ENCODE measurements at regions not wholly inside any gene's neighbourhood (a gene's known extent, or its start where the extent isn't known, plus 50 kb on each side); places are given as distances from the start of the nearest gene placed in this dataset.

DNA sequence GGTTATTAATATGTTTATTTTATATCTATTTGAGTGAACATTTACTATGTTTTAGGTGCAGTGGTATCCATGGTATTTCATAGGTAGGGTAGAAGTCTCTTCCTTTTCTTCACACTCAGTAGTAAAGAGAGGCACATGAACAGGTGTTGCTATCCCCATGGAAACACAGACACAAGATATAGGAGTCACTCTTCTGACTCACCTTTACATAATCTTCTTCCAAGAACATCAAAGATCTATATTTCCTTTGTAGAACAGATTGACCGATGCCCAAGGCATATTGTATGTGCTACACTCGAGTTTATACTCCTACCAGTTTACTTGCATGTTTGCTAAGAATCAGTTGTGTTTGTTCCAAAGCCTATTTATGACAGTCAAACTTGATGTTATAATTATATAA lies 1997.4 kb downstream of the C4orf33 start:
- Histone ChIP-seq H3K4me2 (ENCODE audit: extremely low read depth, insufficient read depth, low read length) (no peak overlapping the region), H3K4me1 (ENCODE audit: control insufficient read depth, extremely low read depth, insufficient read depth, low read length) (no peaks in the 10 kb centered on the region), H3K27me3 (ENCODE audit: control insufficient read depth, insufficient read depth, low read length) (no peaks in the 10 kb centered on the region), H3K4me3 (replicated peaks in 1 of 4; ENCODE audit: control extremely low read depth in 1 of 4, insufficient read depth in 1 of 4, low read depth in 3 of 4, low read length in 4 of 4) (no peak overlapping the region), H2AFZ (ENCODE audit: low read length) (no peak overlapping the region), H3K9me3 (ENCODE audit: control insufficient read depth, insufficient read depth, low read depth, low read length) (no peaks in the 10 kb centered on the region), H3K9ac (ENCODE audit: insufficient read depth, low read length) (no peak overlapping the region), H3K79me2 (ENCODE audit: control insufficient read depth, insufficient read depth, low read length) (no peaks in the 10 kb centered on the region), H3K36me3 (ENCODE audit: control insufficient read depth, insufficient read depth, low read length) (no peaks in the 10 kb centered on the region), H3K27ac (ENCODE audit: insufficient read depth, low read length) (no peak overlapping the region), H4K20me1 (ENCODE audit: control insufficient read depth, extremely low read depth, insufficient read depth, low read length) (no peaks in the 10 kb centered on the region)
- no peak for DNase-seq (ENCODE audit: low read depth in 2 of 2)
- TF ChIP-seq CTCF (conservative IDR thresholded peaks at IDR 0.05 in 1 of 2, IDR thresholded peaks at IDR 0.05 in 1 of 2; ENCODE audit: low read depth in 1 of 2, low read length in 2 of 2), result no peak
- no peak for TF ChIP-seq EZH2 (IDR thresholded peaks at IDR 0.05; ENCODE audit: low read length, missing control alignments)

DNA sequence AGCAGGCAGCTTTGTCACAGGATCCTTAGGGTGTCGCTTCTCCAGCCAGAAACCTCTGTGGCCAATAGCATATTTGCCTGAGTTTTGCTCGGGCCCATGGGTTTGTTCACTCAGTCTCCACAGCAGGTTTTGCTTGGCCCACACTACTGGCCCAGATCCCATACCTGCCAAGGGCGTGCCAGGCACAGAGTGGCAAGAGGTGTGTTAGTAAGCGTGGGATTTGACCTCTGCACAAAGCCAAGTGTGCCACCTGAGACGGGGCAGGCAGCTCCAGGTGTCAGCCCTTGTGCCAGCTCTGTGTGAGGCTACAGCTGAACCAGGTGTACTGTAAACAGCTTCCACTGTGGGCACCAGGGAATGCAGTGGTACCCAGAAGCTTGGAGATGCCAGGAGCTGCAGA lies 2003.0 kb downstream of the C4orf33 start:
- no peaks in the 10 kb centered on the region for H3K27me3 ChIP-seq (ENCODE audit: control insufficient read depth, insufficient read depth, low read length)
- no peaks in the 10 kb centered on the region for H3K79me2 ChIP-seq (ENCODE audit: control insufficient read depth, insufficient read depth, low read length)
- no peak overlapping the region for H3K4me2 ChIP-seq (ENCODE audit: extremely low read depth, insufficient read depth, low read length)
- TF ChIP-seq EZH2 (IDR thresholded peaks at IDR 0.05; ENCODE audit: low read length, missing control alignments) (no peak), CTCF (conservative IDR thresholded peaks at IDR 0.05 in 1 of 2, IDR thresholded peaks at IDR 0.05 in 1 of 2; ENCODE audit: low read depth in 1 of 2, low read length in 2 of 2) (no peak)
- H3K27ac ChIP-seq (ENCODE audit: insufficient read depth, low read length), result no peak overlapping the region
- H4K20me1 ChIP-seq (ENCODE audit: control insufficient read depth, extremely low read depth, insufficient read depth, low read length), result no peaks in the 10 kb centered on the region
- H3K36me3 ChIP-seq (ENCODE audit: control insufficient read depth, insufficient read depth, low read length), result no peaks in the 10 kb centered on the region
- H3K9ac ChIP-seq (ENCODE audit: insufficient read depth, low read length), result no peak overlapping the region
- no peak overlapping the region for H3K4me3 ChIP-seq (replicated peaks in 1 of 4; ENCODE audit: control extremely low read depth in 1 of 4, insufficient read depth in 1 of 4, low read depth in 3 of 4, low read length in 4 of 4)
- no peak for DNase-seq (ENCODE audit: low read depth in 2 of 2)
- no peaks in the 10 kb centered on the region for H3K9me3 ChIP-seq (ENCODE audit: control insufficient read depth, insufficient read depth, low read depth, low read length)
- no peaks in the 10 kb centered on the region for H3K4me1 ChIP-seq (ENCODE audit: control insufficient read depth, extremely low read depth, insufficient read depth, low read length)
- no peak overlapping the region for H2AFZ ChIP-seq (ENCODE audit: low read length)

DNA sequence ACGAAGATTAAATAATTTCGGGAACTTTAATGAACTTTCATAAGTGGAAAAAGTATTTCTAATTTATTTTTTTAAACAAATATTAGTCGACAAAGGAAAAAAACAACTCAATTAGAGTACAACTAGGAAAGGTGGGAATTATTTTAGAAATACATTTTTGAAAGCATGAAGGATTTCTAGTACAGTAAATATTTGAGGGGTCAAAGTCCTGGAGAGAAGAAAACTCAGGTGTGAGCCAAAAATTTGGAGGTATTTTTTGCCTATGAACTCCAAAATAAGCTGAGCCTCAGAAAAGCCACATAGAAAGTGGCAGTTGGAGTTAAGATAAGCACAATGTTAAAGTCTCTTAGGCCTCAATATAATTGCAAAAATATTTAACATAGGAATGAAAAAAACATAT lies 2017.3 kb downstream of the C4orf33 start:
- TF ChIP-seq EZH2 (IDR thresholded peaks at IDR 0.05; ENCODE audit: low read length, missing control alignments) (no peak), CTCF (conservative IDR thresholded peaks at IDR 0.05 in 1 of 2, IDR thresholded peaks at IDR 0.05 in 1 of 2; ENCODE audit: low read depth in 1 of 2, low read length in 2 of 2) (no peak)
- Histone ChIP-seq H4K20me1 (ENCODE audit: control insufficient read depth, extremely low read depth, insufficient read depth, low read length) (no peaks in the 10 kb centered on the region), H3K4me1 (ENCODE audit: control insufficient read depth, extremely low read depth, insufficient read depth, low read length) (no peaks in the 10 kb centered on the region)

More for the DNA sequence above, 2017.3 kb downstream of the C4orf33 start:
- DNase-seq (ENCODE audit: low read depth in 2 of 2), result no peak
- H3K36me3 ChIP-seq (ENCODE audit: control insufficient read depth, insufficient read depth, low read length), result no peaks in the 10 kb centered on the region
- H3K9ac ChIP-seq (ENCODE audit: insufficient read depth, low read length), result no peak overlapping the region
- H3K9me3 ChIP-seq (ENCODE audit: control insufficient read depth, insufficient read depth, low read depth, low read length), result no peaks in the 10 kb centered on the region
- no peak overlapping the region for H3K27ac ChIP-seq (ENCODE audit: insufficient read depth, low read length)
- no peak overlapping the region for H3K4me2 ChIP-seq (ENCODE audit: extremely low read depth, insufficient read depth, low read length)
- no peak overlapping the region for H2AFZ ChIP-seq (ENCODE audit: low read length)
- no peaks in the 10 kb centered on the region for H3K79me2 ChIP-seq (ENCODE audit: control insufficient read depth, insufficient read depth, low read length)
- H3K27me3 ChIP-seq (ENCODE audit: control insufficient read depth, insufficient read depth, low read length), result no peaks in the 10 kb centered on the region
- no peak overlapping the region for H3K4me3 ChIP-seq (replicated peaks in 1 of 4; ENCODE audit: control extremely low read depth in 1 of 4, insufficient read depth in 1 of 4, low read depth in 3 of 4, low read length in 4 of 4)

Measured in fibroblast of lung (primary cell).